ENCODE measurements at regions not wholly inside any gene's neighbourhood (a gene's known extent, or its start where the extent isn't known, plus 50 kb on each side); places are given as distances from the start of the nearest gene placed in this dataset.

DNA sequence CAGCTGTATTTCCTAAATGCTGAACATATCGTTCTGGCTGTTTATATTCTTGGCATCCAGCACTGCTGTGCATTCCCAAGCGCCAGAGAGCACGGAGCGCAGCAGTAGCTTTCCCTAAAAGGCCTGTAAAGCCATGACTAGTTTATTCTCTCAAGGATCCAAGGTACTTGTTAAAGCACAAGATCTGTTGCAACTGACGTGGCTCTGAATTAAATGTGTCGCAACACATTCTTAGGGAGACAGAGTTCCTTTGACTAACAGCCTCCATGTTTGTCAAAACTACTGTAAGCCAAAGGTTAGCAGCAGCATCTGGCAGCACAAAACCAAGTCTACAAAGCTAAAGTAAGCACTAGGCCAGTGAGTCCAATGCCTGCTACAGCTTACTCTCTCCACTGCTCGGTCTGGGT, 188.6 kb upstream of the FN1 start:
- Histone ChIP-seq H3K27me3 (ENCODE audit: control insufficient read depth in 4 of 4, insufficient read depth in 4 of 4, low read length in 3 of 4) (no peaks in the 10 kb centered on the region), H3K27ac (ENCODE audit: low read depth in 1 of 2, low read length in 2 of 2) (no peak overlapping the region), H3K36me3 (ENCODE audit: control insufficient read depth in 4 of 4, insufficient read depth in 3 of 4, low read depth in 1 of 4, low read length in 3 of 4) (no peaks in the 10 kb centered on the region), H3K4me1 (ENCODE audit: control insufficient read depth in 4 of 4, insufficient read depth in 4 of 4, low read length in 3 of 4) (peaks cover 0 to 2% (median under 1%) of the 10 kb centered on the region in 4 donors), H3K4me3 (ENCODE audit: low read depth in 1 of 3, low read length in 3 of 3) (no peak overlapping the region), H3K9ac (ENCODE audit: low read depth in 1 of 2, low read length in 2 of 2) (no peak overlapping the region), H3K9me3 (ENCODE audit: control insufficient read depth in 4 of 4, low read length in 3 of 4) (no peaks in the 10 kb centered on the region)
- no peak for DNase-seq (ENCODE audit: low spot score)
- TF ChIP-seq NR2F2 (IDR thresholded peaks at IDR 0.05) (peak; percentile 52), RXRA (IDR thresholded peaks at IDR 0.05) (peak in 1 of 2 donors; percentile 22), GABPA (IDR thresholded peaks at IDR 0.05 in 1 of 2, conservative IDR thresholded peaks at IDR 0.05 in 1 of 2) (no peak), RAD21 (IDR thresholded peaks at IDR 0.05) (peak in 1 of 2 donors; percentile 14), YY1 (IDR thresholded peaks at IDR 0.05) (no peak)
- WGBS: 71% methylated on average over 7 of the region's 7 CpGs

DNA sequence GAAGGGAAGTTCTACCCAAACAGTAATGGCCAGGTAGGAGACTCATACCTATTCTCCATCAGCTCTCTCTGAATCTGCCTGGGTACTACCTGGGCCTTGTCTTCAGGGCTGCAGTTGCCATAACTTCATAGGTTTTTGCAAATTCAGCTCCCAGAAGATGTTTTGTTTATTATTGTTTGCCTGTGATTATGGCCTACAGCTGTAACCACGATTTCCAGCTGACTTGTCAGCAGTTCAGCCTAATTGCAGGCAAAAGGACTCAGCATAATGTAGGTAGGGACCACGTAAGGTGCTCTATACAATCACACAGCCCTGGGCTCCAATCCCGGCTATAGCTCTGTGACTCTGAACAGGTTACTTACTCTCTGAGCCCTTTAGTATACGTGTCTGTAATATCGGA, 187.0 kb upstream of the FN1 start:
- 86% methylated on average over 5 of the region's 5 CpGs for WGBS
- DNase-seq (ENCODE audit: low spot score): no peak
- no peaks in the 10 kb centered on the region for H3K27me3 ChIP-seq (ENCODE audit: control insufficient read depth in 4 of 4, insufficient read depth in 4 of 4, low read length in 3 of 4)
- H3K36me3 ChIP-seq (ENCODE audit: control insufficient read depth in 4 of 4, insufficient read depth in 3 of 4, low read depth in 1 of 4, low read length in 3 of 4): no peaks in the 10 kb centered on the region
- TF ChIP-seq JUND (IDR thresholded peaks at IDR 0.05) (no peak), SP1 (IDR thresholded peaks at IDR 0.05) (no peak), FOXA2 (IDR thresholded peaks at IDR 0.05) (no peak), EGR1 (IDR thresholded peaks at IDR 0.05; ENCODE audit: low read depth in 2 of 2) (no peak), RAD21 (IDR thresholded peaks at IDR 0.05) (no peak), TAF1 (conservative IDR thresholded peaks at IDR 0.05) (no peak), HNF4A (conservative IDR thresholded peaks at IDR 0.05) (no peak), GABPA (IDR thresholded peaks at IDR 0.05 in 1 of 2, conservative IDR thresholded peaks at IDR 0.05 in 1 of 2) (no peak), FOXA1 (IDR thresholded peaks at IDR 0.05) (no peak)
- TF ChIP-seq, protein P1, sequence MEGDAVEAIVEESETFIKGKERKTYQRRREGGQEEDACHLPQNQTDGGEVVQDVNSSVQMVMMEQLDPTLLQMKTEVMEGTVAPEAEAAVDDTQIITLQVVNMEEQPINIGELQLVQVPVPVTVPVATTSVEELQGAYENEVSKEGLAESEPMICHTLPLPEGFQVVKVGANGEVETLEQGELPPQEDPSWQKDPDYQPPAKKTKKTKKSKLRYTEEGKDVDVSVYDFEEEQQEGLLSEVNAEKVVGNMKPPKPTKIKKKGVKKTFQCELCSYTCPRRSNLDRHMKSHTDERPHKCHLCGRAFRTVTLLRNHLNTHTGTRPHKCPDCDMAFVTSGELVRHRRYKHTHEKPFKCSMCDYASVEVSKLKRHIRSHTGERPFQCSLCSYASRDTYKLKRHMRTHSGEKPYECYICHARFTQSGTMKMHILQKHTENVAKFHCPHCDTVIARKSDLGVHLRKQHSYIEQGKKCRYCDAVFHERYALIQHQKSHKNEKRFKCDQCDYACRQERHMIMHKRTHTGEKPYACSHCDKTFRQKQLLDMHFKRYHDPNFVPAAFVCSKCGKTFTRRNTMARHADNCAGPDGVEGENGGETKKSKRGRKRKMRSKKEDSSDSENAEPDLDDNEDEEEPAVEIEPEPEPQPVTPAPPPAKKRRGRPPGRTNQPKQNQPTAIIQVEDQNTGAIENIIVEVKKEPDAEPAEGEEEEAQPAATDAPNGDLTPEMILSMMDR (IDR thresholded peaks at IDR 0.05; ENCODE audit: low read depth, low read length, missing input control): no peak
- TF ChIP-seq, protein P2, sequence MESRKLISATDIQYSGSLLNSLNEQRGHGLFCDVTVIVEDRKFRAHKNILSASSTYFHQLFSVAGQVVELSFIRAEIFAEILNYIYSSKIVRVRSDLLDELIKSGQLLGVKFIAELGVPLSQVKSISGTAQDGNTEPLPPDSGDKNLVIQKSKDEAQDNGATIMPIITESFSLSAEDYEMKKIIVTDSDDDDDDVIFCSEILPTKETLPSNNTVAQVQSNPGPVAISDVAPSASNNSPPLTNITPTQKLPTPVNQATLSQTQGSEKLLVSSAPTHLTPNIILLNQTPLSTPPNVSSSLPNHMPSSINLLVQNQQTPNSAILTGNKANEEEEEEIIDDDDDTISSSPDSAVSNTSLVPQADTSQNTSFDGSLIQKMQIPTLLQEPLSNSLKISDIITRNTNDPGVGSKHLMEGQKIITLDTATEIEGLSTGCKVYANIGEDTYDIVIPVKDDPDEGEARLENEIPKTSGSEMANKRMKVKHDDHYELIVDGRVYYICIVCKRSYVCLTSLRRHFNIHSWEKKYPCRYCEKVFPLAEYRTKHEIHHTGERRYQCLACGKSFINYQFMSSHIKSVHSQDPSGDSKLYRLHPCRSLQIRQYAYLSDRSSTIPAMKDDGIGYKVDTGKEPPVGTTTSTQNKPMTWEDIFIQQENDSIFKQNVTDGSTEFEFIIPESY (IDR thresholded peaks at IDR 0.05): no peak
- TF ChIP-seq, protein P3, sequence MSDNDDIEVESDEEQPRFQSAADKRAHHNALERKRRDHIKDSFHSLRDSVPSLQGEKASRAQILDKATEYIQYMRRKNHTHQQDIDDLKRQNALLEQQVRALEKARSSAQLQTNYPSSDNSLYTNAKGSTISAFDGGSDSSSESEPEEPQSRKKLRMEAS (IDR thresholded peaks at IDR 0.05): no peak
- TF ChIP-seq, protein P4, sequence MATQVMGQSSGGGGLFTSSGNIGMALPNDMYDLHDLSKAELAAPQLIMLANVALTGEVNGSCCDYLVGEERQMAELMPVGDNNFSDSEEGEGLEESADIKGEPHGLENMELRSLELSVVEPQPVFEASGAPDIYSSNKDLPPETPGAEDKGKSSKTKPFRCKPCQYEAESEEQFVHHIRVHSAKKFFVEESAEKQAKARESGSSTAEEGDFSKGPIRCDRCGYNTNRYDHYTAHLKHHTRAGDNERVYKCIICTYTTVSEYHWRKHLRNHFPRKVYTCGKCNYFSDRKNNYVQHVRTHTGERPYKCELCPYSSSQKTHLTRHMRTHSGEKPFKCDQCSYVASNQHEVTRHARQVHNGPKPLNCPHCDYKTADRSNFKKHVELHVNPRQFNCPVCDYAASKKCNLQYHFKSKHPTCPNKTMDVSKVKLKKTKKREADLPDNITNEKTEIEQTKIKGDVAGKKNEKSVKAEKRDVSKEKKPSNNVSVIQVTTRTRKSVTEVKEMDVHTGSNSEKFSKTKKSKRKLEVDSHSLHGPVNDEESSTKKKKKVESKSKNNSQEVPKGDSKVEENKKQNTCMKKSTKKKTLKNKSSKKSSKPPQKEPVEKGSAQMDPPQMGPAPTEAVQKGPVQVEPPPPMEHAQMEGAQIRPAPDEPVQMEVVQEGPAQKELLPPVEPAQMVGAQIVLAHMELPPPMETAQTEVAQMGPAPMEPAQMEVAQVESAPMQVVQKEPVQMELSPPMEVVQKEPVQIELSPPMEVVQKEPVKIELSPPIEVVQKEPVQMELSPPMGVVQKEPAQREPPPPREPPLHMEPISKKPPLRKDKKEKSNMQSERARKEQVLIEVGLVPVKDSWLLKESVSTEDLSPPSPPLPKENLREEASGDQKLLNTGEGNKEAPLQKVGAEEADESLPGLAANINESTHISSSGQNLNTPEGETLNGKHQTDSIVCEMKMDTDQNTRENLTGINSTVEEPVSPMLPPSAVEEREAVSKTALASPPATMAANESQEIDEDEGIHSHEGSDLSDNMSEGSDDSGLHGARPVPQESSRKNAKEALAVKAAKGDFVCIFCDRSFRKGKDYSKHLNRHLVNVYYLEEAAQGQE (IDR thresholded peaks at IDR 0.05): no peak
- TF ChIP-seq, protein P5, sequence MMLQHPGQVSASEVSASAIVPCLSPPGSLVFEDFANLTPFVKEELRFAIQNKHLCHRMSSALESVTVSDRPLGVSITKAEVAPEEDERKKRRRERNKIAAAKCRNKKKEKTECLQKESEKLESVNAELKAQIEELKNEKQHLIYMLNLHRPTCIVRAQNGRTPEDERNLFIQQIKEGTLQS (IDR thresholded peaks at IDR 0.05): no peak
- H3K9me3 ChIP-seq (ENCODE audit: control insufficient read depth in 4 of 4, low read length in 3 of 4): no peaks in the 10 kb centered on the region
- H3K9ac ChIP-seq (ENCODE audit: low read depth in 1 of 2, low read length in 2 of 2): no peak overlapping the region
- peaks cover 0 to 9% (median 5%) of the 10 kb centered on the region in 4 donors for H3K4me1 ChIP-seq (ENCODE audit: control insufficient read depth in 4 of 4, insufficient read depth in 4 of 4, low read length in 3 of 4)
- H3K27ac ChIP-seq (ENCODE audit: low read depth in 1 of 2, low read length in 2 of 2): no peak overlapping the region
- H3K4me3 ChIP-seq (ENCODE audit: low read depth in 1 of 3, low read length in 3 of 3): no peak overlapping the region

Data from liver (tissue), 8 donors.